ENCODE measurements at regions not wholly inside any gene's neighbourhood (a gene's known extent, or its start where the extent isn't known, plus 50 kb on each side); places are given as distances from the start of the nearest gene placed in this dataset.

DNA sequence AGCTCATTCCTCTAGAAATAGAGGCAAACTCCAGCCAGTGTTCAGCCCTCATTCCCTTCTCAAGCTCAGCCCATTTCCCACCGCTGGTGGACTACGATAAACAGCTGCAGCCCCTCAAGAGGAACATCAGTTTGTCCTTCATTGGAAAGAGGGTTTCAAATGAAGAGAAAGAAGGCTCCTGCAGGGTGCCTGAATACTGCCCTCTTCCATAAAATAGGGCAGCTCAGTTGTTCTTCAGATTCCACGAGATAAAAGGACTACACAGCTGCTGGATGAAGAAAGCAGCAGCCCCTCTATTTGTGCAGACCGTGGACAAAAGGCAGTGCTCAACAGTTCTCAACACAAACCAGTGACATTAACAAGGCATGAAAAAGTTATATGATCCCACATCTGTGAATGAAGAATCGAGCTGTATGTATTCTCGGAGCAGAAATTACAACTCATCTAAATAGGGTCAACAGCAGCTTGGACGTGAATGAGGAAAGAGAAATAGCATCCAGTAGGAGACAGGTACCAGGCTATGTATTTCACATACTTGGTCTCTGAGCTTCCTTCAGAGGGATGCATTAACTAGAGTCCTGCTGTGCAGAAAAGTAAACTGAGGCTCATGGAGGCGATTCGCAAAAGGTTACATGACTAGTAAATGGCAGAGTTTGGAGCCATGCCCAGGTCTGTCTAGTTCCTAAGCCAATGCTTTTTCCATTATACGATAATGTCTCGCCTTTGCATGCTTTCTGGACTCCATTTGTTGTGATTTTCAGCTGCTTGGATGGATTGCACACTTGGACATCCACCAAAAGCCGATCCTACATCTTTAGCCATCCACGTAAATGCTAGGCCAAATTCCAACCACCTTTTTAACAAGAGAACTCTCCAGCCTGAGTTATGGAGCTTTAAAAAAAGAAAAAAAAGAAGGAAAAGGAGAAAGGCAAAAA is 301.2 kb upstream of the PPARGC1A start:
- DNase-seq = no peak
- TF ChIP-seq POLR2A (IDR thresholded peaks at IDR 0.05) (no peak), CTCF (IDR thresholded peaks at IDR 0.05) (no peak)
- intact Hi-C loops (cut with DNase I) = no loop called here
- Histone ChIP-seq H3K36me3 (no peaks in the 10 kb centered on the region), H3K27me3 (no peaks in the 10 kb centered on the region), H3K4me3 (replicated peaks in 1 of 3) (no peak overlapping the region), H3K27ac (no peak overlapping the region), H3K9me3 (no peaks in the 10 kb centered on the region), H3K4me1 (no peaks in the 10 kb centered on the region)
- WGBS, 2 donors = 77 to 78% methylated on average over 13 of the region's 13 CpGs

- H3K27me3 ChIP-seq = no peaks in the 10 kb centered on the region
- no peaks in the 10 kb centered on the region for H3K9me3 ChIP-seq
- H3K36me3 ChIP-seq = no peaks in the 10 kb centered on the region
- TF ChIP-seq POLR2A (IDR thresholded peaks at IDR 0.05) (no peak), CTCF (IDR thresholded peaks at IDR 0.05) (no peak)
- DNase-seq = no peak
- 86% methylated on average over 1 of the region's 1 CpG for WGBS, 2 donors
- H3K27ac ChIP-seq = no peak overlapping the region
- H3K4me3 ChIP-seq (replicated peaks in 1 of 3) = no peak overlapping the region
- intact Hi-C loops (cut with DNase I) = no loop called here
- H3K4me1 ChIP-seq = no peaks in the 10 kb centered on the region
Measured at GRCh38 chr4:24188459-24188858, 298.6 kb upstream of the PPARGC1A start.

DNA sequence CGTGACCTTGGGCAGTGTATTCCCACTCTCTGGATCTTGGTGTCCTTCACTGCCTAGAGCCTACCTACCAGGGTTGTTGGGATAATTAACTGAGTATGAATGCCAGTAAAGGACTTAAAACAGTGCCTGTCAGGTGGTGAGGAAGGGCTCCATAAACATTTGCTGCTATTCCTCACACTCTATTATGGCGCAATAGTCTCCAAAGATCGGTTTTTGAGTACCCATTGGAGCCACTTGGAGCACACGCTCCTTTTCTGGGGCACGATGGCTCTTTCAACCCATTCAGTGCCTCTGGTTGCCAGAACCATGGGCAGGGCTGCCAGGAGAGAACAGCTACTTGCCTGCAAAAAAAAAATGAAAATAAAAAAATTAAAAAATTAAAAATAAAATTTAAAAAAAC is 296.6 kb upstream of the PPARGC1A start:
- Histone ChIP-seq H3K27me3 (no peaks in the 10 kb centered on the region), H3K27ac (no peak overlapping the region), H3K4me1 (no peaks in the 10 kb centered on the region), H3K4me3 (replicated peaks in 1 of 3) (no peak overlapping the region), H3K9me3 (no peaks in the 10 kb centered on the region), H3K36me3 (no peaks in the 10 kb centered on the region)
- no peak for DNase-seq
- WGBS, 2 donors = 84 to 88% methylated on average over 5 of the region's 5 CpGs
- no peak for TF ChIP-seq CTCF (IDR thresholded peaks at IDR 0.05)
- no peak for TF ChIP-seq POLR2A (IDR thresholded peaks at IDR 0.05)
- intact Hi-C loops (cut with DNase I) = no loop called here

GRCh38 chr4:24181005-24181404 is 291.2 kb upstream of the PPARGC1A start:
- Histone ChIP-seq H3K36me3 (no peaks in the 10 kb centered on the region), H3K4me1 (no peaks in the 10 kb centered on the region), H3K4me3 (replicated peaks in 1 of 3) (no peak overlapping the region), H3K9me3 (no peaks in the 10 kb centered on the region), H3K27me3 (no peaks in the 10 kb centered on the region), H3K27ac (no peak overlapping the region)
- intact Hi-C loops (cut with DNase I) = no loop called here
- DNase-seq = no peak
- no peak for TF ChIP-seq POLR2A (IDR thresholded peaks at IDR 0.05)
- no peak for TF ChIP-seq CTCF (IDR thresholded peaks at IDR 0.05)
- WGBS, 2 donors = 92 to 95% methylated on average over 2 of the region's 2 CpGs

GRCh38 chr4:24180586-24180985 is 290.7 kb upstream of the PPARGC1A start:
- TF ChIP-seq CTCF (IDR thresholded peaks at IDR 0.05) = no peak
- TF ChIP-seq POLR2A (IDR thresholded peaks at IDR 0.05) = no peak
- intact Hi-C loops (cut with DNase I) = no loop called here
- H3K27ac ChIP-seq = no peak overlapping the region
- no peaks in the 10 kb centered on the region for H3K36me3 ChIP-seq
- DNase-seq = no peak
- no peaks in the 10 kb centered on the region for H3K9me3 ChIP-seq
- H3K4me3 ChIP-seq (replicated peaks in 1 of 3) = no peak overlapping the region
- H3K27me3 ChIP-seq = no peaks in the 10 kb centered on the region
- H3K4me1 ChIP-seq = no peaks in the 10 kb centered on the region
